NCI-H2227 treated with DMSO at 0.1 percent for 48 hours (cell line): ENCODE measurements at regions not wholly inside any gene's neighbourhood (a gene's known extent, or its start where the extent isn't known, plus 50 kb on each side); places are given as distances from the start of the nearest gene placed in this dataset.

Source experiments
- DNase-seq: peaks from one replicate; lab custom pipeline; 2025; lab: John Stamatoyannopoulos, UW

- no peak for DNase-seq
Measured at GRCh38 chr22:27504360-27505253, 296.9 kb downstream of the MN1 start.

GRCh38 chr22:27507111-27507611 lies 294.4 kb downstream of the MN1 start:
- no peak for DNase-seq

DNA sequence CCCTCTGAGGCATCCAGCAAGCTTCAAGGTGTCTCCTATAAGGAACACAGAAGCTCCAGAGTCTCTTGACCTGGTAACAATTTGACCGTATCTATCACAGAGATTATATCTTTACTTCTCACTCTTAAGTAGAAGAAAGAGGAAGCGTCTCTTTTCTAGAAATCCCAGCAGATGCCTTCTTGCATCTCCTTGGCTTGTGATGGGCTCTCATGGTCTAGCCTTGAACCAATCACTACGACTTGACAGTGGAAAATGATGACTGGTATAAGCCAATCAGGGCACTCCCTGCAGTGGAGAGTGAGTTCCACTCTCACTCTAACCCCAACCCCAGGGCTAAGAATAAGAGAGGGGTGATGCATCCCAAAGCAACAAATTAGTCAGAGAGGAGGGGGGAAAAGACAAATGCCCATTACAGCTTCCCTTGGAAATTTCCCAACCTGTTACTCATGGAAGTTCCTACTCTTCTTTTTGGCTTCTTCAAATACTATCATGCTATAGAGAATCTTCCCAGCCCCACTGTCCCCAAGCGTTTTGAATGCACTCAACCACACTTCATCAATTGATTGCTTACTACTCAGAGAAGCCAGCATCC lies 293.5 kb downstream of the MN1 start:
- DNase-seq: no peak

GRCh38 chr22:27509132-27509920 lies 292.2 kb downstream of the MN1 start:
- DNase-seq: no peak

GRCh38 chr22:27510024-27510423 lies 291.5 kb downstream of the MN1 start:
- no peak for DNase-seq

DNA sequence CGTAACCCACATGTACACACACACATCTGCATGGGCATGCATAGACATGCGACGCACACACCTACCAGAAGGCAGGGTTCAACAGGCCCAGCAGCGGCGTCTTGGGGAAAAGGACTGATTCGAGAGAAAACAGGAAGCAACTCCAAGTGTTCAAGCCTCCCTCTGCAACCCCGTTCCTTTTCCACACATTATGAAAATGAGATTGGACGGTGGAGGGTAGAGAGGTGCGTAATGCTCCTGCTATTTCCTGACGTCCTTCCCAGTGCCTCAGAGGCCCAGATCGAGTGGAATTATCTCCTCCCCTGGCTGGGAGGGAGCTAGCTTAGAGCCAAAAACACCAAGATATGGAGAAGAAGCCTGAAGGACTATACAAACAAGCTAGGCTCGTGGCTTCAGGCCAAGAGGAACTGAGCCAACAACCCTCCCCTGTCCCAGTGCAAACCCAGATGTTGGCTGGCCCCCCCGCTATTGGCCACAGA lies 289.2 kb downstream of the MN1 start:
- no peak for DNase-seq

DNA sequence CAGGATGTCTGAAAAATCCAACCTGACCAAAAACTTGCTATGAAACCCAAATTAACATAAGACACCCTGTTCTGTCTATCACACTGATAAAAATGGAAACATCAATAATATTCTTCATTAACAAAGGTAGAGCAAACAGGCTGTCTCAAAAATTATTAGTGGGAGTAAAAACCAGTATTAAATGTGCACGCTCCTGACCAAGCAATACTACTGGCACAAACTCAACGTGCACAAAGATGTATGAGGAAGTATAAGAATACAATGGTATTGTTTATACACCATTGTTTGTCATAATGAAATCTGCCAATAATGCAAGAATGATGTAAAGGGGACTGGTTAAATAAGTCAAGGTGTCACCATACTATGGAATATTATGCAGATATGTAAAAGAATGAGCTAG lies 288.5 kb downstream of the MN1 start:
- DNase-seq: no peak

GRCh38 chr22:27514601-27515523 lies 286.7 kb downstream of the MN1 start:
- DNase-seq: no peak

- DNase-seq: no peak
Measured at GRCh38 chr22:27517361-27518155, 284.0 kb downstream of the MN1 start.

DNA sequence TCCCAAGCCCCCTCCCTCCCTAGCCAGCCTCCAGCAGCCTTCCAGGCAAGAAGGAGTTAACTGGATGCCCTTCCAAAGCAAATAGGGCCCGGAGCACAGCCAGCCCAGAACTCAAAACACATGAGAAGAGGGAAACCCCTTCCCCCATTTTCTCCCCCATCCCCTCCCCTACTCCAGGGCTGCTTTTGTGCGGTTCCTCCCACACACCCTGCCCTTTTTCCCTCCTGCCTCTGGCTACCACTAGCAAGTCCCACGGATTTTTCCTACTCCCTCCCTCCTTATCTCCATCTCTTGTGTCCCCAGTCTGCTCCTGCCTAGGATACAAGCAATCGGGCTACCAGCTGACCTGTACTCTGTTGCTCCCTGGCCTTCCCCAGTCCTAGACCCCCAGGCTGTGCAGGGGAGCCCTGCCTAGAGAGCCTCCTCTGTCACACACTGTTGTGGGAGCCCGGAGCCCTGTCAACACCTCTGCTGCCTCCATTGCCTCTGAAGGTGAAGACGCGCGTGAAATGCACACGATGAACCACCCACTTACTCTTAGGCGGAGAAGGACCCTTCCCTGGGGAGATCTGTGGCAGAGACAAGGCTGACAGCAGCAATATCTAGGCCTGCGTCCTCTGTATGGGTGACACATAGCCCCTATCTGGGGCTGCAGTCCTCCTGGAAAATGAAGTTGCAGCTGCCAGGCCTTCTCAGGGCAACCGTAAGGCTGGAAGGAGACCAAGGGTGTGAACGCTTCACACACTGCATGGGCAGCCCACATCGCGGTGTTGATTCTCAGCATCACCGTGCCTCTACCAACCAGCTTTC lies 282.8 kb downstream of the MN1 start:
- DNase-seq: no peak

GRCh38 chr22:27523711-27524110 lies 277.8 kb downstream of the MN1 start:
- no peak for DNase-seq

DNA sequence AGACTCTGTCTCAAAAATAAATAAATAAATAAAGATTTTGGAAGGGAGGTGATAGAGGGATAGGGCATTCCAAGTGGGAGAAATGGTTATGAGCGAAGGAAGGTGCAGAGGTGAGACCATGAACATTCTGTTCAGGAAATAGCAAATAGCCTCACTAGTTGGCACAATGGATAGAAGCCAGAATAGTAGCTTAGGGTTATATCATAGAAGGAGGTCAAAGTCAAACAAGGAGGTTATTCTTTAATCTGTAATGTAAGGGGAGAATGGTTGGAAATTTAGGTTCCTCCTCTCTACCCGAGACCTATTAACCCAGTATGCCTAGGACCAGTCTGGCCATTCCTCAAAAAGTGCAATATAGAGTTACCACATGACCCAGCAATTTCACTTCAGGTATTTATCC lies 275.8 kb downstream of the MN1 start:
- no peak for DNase-seq

DNA sequence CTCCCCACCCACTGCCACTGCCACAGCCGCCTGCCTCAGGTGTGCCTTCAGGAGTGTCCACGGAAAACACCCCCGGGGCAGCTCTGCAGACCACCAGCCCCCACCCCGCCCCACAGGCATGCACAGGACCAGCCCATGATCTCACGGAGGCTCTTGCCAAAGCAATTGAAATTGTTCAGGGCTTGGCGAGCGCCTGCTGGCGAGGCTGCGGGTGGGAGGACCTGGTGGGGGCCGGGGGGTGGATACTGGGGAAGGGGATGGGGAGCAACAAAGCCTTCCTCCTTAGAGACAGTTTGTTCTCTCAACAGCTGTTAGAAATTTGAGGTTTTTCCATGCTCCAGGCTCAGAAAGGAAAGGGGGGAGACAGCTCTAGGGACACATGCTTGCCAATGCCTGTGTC lies 274.7 kb downstream of the MN1 start:
- no peak for DNase-seq

DNA sequence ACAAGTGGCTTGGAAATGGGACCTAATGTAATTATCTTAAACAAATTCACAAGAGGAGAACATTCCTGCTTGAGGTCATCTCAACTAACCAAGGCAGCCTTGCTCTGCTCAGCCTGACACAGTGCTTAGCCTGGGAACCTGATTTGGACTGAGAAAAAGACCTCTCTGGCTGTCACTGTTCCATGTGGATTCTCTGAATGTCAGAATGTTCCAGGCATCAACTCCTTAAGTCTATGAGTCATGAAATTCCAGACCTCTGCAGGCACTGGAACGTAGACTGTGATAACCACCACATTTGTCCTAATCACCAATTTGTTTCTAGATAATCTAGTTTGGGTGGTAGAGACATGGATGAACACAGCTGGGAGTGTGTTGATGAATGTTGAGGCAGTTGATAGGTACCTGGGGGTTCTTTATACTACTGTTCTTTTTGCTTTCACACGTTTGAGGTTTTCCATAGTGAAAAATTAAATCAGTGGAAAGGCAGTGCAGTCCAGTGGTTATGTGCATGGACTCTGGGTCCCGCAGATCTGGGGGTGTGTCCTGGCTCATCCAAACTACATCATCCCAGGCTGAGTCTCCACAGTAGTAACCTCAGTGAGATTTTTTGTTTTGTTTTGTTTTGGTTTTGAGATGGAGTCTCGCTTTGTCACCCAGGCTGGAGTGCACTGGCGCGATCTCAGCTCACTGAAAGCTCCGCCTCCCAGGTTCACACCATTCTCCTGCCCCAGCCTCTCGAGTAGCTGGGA lies 269.6 kb downstream of the MN1 start:
- DNase-seq: no peak

- DNase-seq: peak; percentile 13
Measured at GRCh38 chr22:27533105-27533745, 268.3 kb downstream of the MN1 start.

GRCh38 chr22:27534720-27535125 lies 266.8 kb downstream of the MN1 start:
- DNase-seq: no peak

DNA sequence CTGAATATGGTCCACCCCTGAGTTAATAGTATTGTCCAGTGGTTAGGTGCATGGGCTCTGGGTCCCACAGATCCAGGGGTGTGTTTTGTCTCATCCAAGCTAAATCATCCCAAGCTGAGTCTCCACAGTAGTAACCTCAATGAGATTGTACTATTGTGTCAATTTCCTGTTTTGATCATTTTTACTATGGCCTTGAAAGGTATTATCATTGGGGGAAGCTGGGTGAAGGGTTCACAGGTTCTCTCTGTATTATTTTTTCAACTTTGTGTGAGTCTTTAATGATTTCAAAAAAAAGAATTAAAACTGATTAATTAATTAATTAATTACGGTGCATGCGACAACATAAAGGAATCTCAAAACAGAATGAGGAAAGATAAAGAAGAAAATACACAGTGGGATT lies 266.1 kb downstream of the MN1 start:
- DNase-seq: no peak

DNA sequence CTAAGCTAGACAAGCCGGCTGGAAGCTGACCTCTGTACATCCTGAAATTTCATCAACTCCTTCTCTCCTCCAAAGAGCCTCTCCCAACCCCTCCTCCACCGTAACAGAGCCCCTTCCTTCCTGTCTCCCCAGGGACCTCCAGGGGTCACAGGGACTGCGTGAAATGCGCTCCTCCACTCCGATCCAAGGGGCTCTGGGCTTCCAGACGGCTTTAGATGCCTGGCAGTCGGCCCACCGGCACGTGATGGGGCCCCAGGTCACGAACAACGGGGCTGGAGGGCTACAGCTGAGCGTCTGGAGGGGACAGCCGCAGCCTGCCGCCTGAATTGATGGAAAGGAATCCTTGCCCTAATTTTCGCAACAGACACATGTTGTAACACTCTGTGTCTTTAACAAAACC lies 264.1 kb downstream of the MN1 start:
- DNase-seq: peak; percentile 20
